ENCODE measurements at regions not wholly inside any gene's neighbourhood (a gene's known extent, or its start where the extent isn't known, plus 50 kb on each side); places are given as distances from the start of the nearest gene placed in this dataset.

GRCh38 chr1:103447471-103447870, 78.0 kb upstream of the RNPC3 start:
- TF ChIP-seq CTCF (IDR thresholded peaks at IDR 0.05 in 4 of 5, conservative IDR thresholded peaks at IDR 0.05 in 1 of 5): no peak
- TF ChIP-seq POLR2A (IDR thresholded peaks at IDR 0.05): no peak

Data from gastrocnemius medialis (tissue), 4 donors.